Ramos (cell line): ENCODE measurements at regions not wholly inside any gene's neighbourhood (a gene's known extent, or its start where the extent isn't known, plus 50 kb on each side); places are given as distances from the start of the nearest gene placed in this dataset.

Experiments
- in situ Hi-C: fragments of 300-500 bp; cut with MboI; formaldehyde crosslinking; loops from one replicate; pipeline ENCODE4 v1.14.3; 2022; ENCODE audit warnings: low sequenced_read_pairs; ENCODE audit not compliant: unreplicated experiment

DNA sequence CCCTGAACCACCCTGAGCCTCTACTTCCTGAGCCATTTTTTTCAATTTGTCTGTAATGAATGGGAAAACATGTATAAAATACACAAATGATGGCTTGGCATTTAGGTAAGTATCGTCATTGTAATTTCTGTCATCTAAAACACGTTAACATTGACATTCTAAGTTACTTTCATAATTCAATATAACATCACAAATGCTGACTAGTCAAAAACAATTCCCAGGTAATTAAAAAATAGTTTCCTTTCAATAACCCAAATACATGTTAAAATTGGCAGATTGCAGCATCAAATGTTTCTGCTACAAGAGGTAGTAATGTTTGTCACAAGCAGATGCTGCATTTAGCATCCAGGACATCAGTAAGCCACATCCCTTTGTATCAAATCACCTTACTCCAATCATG, 776.4 kb downstream of the KCTD16 start:
- in situ Hi-C loops: no loop called here

DNA sequence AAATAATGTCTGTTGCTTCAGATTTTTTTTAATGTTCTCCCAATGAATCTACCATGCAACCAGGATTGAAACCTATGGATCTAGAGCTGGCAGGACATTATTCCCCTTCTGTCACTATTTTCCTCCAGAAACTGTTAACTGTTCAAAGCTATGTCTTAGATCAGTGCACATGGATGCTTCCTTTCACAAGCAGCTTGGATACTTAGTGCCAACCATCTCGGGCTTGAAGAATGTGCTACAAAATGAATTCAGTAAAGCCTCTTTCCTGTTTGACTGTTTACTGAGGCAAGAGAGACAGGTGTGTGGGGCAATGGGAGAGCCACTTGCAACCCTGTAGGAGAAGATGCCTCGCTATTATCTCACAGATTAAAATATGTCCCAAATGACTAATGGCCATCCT, 774.8 kb downstream of the KCTD16 start:
- in situ Hi-C loops: no loop called here

DNA sequence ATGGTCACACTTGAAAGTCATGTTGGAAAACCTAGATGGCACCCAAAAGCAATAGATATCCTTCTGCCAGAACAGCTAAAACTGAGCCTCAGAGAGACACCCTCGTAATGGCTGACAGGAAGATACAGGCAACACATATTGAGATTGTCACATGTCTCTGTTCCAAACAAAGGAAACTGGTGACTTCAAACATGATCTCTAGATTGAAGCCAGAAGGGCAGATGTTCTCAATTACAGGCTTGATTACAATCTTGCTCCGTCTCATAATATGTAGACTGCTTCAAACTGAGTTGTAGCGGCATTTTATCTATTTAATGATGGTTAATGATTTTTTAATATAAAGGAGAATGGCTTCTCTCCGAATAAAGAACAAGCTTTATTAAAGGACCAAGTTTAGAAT, 774.3 kb downstream of the KCTD16 start:
- in situ Hi-C loops: no loop called here

DNA sequence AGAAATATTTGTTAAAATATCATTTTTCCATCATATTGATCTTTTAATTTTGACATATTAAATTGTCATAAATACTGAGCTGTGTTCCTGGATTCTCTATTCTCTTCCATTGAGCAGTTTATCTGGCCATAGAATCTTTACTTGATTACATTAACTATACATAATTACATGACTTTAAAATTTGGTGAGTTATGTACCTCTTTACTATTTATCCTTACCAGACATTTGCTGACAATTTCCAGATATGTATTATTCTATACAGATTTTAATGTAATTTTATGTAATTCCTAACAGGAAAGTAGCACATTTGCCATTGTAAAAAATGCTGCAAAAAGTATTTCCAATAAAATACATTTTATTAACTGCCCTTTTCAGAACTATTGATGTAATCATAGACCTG, 770.3 kb downstream of the KCTD16 start:
- in situ Hi-C loops: no loop called here

DNA sequence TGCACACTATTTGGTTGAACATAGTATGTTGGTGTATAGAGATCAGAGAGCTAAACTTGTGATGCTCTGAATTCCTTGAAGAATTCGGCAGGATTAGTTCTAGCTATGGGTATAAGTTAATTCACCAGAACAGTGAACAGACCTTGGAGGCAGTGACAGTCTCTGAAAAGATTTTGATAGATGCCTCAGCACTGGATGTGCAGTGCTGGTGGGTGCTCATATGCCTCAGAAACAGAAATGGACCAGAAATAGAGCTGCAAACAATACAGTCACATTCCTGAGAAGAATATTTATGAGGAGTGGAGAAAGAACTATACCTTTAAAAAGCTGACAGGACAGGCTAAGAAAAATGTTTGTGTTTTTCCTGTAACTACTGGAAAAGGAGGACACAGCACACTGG, 747.7 kb downstream of the KCTD16 start:
- in situ Hi-C loops: no loop called here

DNA sequence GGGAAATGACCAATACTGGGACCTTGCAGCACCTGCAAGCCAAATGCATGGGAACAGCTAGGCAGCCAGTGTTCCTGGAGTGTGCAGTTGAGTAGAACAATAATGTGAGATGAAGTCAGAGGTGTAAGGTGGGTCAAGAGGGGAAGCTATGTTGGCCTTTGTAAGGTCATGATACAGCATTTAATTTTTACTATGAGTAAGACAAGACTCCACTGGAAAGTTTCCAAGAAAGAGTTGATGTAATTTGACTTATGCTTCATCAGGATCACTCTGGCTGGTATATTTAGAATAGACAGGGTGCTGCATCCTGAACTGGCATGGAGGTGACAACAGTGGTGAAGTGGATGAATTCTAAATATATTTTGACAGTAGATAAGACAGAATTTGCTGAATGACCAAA, 744.8 kb downstream of the KCTD16 start:
- in situ Hi-C loops: no loop called here

DNA sequence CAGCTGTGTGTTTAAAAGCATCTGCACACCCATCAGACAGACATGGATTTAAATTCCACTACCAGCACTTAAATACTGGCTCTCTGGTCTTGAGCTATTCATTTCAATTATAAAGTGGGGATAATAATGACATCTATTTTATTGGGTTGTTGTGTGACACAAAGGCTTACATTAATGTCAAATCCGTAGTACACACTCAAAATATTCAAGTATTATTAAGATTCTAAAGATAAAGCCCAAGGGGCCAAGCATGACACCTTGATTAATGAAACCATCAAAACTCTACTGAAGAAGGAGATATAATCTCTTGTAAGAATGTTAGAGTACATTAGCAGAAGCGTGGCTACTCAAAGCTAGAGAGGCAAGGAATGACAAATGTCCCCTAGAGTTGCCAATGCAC, 743.0 kb downstream of the KCTD16 start:
- in situ Hi-C loops: no loop called here

DNA sequence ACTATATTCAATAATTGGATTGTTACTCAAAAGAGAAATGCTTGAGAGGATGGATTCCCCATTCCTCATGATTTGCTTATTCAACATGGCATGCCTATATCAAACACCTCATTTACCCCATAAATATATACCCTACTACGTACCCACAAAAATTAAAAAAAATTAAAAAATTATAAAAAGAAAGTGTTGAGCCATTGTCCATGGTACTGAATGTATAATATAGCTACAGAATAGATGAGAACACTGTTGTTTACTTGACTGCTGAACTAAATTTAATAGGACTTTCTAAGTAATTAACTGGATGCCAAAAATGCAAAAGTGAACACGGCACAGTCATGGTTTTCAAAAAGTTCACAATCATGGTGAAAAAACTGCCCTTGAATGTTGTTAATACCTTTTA, 725.8 kb downstream of the KCTD16 start:
- in situ Hi-C loops: no loop called here

DNA sequence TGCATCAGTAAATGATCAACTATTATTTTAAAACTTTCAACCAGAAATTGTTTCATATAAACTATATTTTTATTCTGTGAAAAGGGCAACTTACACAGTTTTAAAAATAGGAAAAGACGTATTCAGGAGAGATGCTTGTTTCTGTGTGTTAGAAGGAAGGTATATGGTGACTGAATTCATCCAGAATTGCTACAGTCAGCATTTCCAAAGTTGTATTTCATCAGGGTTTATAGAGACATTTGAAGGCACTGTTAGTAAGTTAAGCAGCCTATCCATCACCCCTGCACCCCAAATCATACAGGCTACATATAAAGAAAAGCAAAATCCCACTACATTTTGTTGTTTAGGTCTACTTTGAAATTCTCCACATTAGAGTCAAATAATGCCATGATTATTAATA, 716.0 kb downstream of the KCTD16 start:
- in situ Hi-C loops: no loop called here

DNA sequence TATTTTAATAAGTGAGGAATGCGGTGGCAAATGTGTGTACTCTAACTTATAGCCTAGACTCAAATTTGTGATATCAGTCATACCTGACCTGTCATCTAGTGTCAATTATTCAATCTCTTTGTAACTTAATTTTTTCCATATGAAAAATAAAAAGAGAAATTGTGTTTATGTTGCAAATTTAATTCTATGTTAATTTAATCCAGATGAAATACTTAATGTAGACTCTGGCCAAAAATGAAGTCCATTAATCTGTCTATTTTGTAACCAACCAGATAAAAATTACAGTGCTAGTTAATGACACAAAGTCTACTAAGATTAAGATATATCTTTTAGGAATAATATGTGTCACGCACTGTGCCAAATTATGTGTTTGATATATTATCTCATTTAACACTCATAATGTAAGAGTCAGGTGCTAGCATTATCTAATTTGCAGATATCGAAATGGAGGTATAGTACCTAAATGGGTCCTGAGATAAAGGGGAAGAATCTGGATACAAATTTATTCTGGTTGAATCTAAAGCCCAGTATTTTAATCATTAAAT, 712.1 kb downstream of the KCTD16 start:
- in situ Hi-C loops: no loop called here

DNA sequence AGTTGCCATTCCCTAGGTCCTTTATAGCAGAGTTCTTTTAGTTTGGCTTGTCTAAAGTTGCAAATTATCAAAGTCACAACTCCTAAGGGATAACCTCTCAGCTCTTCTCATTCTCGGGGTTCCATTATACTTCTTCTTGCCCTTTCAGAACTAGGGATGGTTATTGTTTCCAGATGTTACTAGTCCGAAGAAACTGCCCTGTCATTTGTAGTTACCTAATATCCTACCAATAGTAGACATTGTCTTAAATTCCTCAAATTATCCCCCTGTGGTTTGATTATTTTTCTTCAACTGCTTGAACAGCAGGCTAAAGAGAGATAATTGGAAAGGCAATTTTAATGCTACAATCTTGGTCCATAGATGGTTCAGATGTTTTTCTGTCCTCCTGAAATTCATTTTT, 709.8 kb downstream of the KCTD16 start:
- in situ Hi-C loops: no loop called here

DNA sequence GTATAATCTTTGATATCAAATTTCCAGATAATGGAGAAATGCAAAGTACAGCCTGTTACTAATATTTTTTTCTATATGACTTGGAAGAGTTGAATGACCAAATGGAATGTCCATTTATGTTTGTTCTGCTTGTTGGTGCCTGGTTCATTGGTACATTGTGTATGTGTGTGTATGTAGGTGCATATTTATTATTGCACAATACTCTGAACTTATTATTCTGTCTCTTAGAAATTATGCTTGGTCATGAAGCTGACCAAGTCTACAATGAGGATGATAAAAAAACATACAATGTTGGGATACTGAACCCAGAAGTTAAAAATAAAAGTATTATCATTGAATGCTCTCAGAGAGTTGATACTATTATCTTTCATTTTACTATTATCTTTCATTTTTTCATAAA, 706.3 kb downstream of the KCTD16 start:
- in situ Hi-C loops: no loop called here

DNA sequence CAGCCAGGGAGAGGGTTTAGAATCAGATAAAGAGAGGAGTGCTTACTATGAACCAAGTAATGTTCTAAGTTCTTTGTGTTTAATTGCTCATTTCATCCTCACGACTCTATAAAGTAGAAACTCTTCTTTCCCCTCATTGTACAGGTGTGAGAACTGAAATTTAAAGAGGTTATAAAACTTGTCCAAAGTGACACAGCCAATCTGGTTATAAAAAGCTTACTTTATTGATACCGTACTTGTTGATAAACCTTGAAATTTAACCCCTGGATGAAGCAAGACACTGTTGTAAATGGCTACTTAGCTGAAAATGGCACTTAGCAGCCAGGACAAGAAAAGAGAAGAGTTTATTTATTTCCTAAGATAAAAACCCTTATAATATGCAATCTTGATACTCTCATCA, 702.4 kb downstream of the KCTD16 start:
- in situ Hi-C loops: no loop called here

DNA sequence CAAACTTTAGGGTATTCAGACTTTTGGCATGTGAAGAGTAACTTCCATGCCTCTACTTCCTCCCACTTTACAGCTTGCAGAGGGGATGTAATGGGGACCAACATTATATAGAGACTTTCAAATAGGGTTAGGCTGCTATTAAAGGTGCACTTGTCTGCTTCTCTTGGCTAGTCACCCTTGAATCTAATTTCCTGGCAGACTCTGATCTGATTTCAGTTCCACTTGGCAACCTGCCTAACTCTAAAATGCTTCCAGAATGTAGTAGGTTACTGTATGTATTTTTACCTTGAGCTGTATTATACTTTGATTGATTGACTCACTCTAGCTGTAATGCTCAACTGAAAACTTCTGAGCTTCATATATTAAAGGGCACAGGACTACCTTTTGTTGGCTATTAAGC, 693.4 kb downstream of the KCTD16 start:
- in situ Hi-C loops: no loop called here

DNA sequence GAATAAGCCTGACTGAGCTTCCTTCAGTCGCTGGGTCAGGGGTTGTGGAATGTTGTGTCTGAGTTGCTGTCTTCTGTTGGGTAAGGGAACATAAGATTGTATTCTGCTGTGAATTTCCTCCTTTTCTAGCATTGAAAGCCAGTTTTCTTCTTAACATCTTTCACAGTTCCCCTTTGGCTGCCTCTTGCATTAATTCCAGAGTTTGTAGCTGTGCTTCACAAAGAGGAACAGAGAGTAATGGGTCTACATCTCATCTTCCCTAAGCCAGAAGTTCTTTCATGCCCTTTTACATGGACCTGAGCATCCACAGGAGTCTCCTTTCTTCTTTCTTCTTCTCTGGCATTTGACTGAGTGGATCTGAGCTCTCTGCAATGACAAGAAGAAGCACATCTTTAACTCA, 686.8 kb downstream of the KCTD16 start:
- in situ Hi-C loops: no loop called here

DNA sequence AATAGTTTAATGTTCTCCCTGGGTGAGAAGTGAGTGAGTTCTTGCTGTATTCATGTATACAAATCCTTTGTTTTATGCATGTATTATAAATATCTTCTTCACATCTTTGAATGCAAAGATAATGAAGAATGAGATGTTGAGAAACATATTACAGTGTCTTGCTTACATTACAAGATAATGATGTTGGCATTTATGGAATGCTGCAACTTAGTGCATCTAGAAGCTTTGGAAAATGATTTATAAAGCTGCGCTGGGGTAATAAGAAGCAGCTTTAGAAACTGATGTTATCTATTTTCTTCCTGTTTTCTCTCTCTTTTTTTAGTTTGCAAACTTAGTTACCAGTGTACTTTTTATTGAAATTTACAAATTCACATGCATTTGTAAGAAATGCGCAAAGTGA, 673.4 kb downstream of the KCTD16 start:
- in situ Hi-C loops: no loop called here

DNA sequence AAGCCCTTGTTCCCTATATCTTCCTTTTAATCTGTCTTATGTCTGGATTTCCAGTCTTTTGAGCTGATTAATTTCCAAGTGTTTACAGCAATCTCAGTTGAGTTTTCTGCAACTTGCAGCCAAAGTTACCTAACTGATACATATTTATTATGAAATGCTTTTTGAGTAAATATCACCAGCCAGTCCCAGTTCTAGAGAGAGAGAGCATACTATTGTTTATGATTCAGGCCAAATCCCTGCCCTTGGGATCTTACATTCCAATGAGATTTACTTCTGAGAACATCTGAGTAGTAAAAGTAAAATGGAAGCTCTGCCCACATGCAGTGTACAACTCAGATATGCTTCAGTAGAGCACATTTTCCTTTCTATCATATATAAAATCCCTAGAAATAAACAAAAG, 661.7 kb downstream of the KCTD16 start:
- in situ Hi-C loops: no loop called here

DNA sequence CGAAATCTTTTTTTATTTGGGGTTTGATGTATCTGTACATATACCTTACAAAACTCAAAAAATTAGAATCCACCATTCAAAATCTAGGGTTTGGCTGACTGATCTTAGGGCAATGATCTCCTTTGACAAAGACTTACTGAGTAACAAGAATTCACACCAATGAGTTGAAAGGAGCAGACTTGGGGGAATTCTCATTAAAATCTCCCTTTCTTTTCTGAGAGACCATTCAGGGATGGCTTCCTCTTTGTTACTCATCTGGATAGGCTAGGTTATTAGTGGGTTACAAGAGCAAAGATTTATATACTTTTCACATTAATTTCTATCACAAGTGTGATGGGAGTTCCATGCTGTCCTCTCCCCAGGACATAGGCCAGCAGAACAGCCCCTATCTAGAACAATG, 661.0 kb downstream of the KCTD16 start:
- in situ Hi-C loops: no loop called here

DNA sequence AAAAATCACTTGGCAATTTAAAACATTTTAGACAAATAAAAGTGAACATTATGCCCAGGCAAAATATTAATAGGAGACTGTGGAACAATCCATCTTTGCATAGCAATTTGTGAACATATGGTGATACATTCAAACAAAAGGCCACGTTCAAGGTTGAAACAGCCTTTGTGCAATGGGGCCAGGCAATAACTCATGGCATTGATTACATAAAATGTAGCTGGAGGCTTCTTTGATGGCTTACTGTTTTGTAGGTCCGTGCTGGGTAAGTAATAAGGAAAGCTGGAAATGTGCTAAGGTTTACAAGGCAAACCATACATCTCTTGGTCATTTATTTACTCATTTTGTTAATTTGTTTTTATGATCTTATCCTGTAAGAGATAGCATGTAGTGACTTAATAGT, 651.8 kb downstream of the KCTD16 start:
- in situ Hi-C loops: no loop called here

DNA sequence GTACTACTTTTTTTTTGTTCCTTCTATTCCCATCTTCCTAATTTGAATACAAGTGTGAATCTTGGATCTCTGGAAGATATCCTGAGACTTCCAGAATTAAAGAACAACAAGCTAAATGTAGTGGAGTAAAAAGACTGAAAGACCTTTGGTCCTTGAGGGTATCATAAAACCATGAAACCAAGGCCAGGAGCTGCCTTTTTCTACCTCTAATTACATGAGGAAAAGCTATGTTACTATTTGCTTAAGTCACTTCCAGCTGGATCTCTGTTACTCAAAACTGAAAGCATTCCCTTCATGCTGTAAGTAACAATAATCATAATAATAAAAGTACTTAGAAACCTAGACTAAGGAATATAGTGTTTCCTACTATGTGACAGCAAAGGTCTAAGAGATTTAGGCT, 649.6 kb downstream of the KCTD16 start:
- in situ Hi-C loops: no loop called here

DNA sequence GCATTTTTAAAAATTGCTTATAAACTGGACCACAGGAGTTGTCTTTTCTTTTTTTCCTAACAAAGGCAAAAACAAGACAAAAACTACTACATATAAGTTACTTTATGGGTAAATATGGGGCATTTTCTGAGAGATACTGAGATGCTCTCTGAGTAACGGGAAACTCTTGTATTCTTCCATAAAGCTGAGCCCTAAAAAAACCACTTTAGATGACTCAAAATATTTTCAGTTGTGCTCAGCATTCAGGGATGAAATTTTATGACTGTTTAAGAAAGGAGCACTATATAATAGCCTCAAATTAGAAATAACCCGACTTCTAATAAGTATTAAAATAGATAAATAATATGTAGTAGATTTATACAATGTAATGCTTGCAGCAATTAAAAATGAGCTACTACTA, 644.5 kb downstream of the KCTD16 start:
- in situ Hi-C loops: no loop called here

DNA sequence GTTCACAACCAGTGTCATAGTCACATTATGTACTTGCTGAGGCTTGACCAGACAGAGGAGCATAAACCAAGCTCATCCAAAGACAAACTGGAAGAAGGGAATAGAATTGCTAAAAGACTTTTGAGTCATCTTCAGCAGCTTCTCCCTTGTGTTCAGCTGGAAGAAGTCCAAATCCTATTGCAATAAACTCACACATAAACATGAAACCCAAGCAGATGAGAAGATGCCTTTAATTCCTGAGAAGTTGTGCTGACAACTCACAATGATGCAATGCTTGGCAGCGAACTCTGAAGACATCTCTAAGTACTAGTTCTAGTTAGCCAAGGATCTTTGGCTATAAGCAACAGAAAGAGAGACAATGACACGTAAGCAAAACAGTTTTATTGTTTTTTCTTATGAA, 642.1 kb downstream of the KCTD16 start:
- in situ Hi-C loops: no loop called here

DNA sequence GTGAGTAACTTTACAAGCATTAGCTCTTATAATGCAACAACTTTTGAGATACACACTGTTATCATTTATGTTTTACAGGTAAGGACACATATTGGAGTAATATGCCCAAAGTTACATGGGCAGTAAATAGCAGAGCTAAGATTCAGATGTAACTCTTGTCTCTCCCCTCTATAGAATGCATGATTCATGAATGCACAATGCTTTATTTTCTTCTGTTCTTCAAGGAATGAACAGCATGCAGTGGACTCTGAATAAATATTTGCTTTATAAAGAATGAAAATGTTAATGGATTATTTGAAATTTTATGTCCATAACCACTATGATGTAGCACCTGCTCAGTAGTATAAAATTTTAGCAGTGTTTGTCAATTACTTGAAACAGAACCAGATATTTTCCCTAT, 629.5 kb downstream of the KCTD16 start:
- in situ Hi-C loops: no loop called here
